ENCODE measurements at regions not wholly inside any gene's neighbourhood (a gene's known extent, or its start where the extent isn't known, plus 50 kb on each side); places are given as distances from the start of the nearest gene placed in this dataset.
A peak's percentile ranks its signal among the peaks of the same experiment; 100 is the strongest.

DNA sequence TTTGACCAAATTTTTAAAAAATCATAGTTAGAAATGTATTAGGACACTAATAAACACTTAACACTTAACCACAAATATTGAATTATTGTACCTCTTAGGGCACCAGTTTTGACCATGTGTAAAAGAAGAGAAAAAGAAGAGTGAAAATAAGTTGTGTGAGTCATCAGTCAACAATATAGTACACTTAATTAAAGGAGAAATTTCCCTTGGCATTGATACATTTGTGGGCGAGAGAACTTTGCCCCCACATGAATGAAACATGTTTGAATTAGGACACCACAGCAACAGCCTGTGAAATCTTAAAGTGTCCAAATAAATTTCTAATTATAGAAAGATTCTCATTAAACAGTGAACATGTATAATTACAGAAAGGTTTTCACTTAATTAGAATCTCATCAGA lies 1292.8 kb upstream of the TENM3 start:
- TF ChIP-seq, protein P1, sequence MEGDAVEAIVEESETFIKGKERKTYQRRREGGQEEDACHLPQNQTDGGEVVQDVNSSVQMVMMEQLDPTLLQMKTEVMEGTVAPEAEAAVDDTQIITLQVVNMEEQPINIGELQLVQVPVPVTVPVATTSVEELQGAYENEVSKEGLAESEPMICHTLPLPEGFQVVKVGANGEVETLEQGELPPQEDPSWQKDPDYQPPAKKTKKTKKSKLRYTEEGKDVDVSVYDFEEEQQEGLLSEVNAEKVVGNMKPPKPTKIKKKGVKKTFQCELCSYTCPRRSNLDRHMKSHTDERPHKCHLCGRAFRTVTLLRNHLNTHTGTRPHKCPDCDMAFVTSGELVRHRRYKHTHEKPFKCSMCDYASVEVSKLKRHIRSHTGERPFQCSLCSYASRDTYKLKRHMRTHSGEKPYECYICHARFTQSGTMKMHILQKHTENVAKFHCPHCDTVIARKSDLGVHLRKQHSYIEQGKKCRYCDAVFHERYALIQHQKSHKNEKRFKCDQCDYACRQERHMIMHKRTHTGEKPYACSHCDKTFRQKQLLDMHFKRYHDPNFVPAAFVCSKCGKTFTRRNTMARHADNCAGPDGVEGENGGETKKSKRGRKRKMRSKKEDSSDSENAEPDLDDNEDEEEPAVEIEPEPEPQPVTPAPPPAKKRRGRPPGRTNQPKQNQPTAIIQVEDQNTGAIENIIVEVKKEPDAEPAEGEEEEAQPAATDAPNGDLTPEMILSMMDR (IDR thresholded peaks at IDR 0.05; ENCODE audit: unreplicated experiment): no peak
- Mint-ChIP-seq H3K27ac (no peak overlapping the region), H3K36me3 (ENCODE audit: insufficient read depth) (no peaks in the 10 kb centered on the region), H3K27me3 (no peaks in the 10 kb centered on the region), H3K4me3 (ENCODE audit: low read depth) (no peak overlapping the region), H3K9me3 (ENCODE audit: low read depth) (no peaks in the 10 kb centered on the region), H3K4me1 (ENCODE audit: low read depth) (no peaks in the 10 kb centered on the region)
- DNase-seq (ENCODE audit: low spot score, unreplicated experiment): no peak

- no peaks in the 10 kb centered on the region for H3K9me3 Mint-ChIP-seq (ENCODE audit: low read depth)
- no peaks in the 10 kb centered on the region for H3K36me3 Mint-ChIP-seq (ENCODE audit: insufficient read depth)
- H3K27ac Mint-ChIP-seq: no peak overlapping the region
- H3K4me1 Mint-ChIP-seq (ENCODE audit: low read depth): no peaks in the 10 kb centered on the region
- no peaks in the 10 kb centered on the region for H3K27me3 Mint-ChIP-seq
- no peak overlapping the region for H3K4me3 Mint-ChIP-seq (ENCODE audit: low read depth)
- TF ChIP-seq, protein P1 (IDR thresholded peaks at IDR 0.05; ENCODE audit: unreplicated experiment): no peak
- DNase-seq (ENCODE audit: low spot score, unreplicated experiment): no peak
These were observed 1291.9 kb upstream of the TENM3 start for GRCh38 chr4:180951312-180951711.

- TF ChIP-seq, protein P1 (IDR thresholded peaks at IDR 0.05; ENCODE audit: unreplicated experiment): peak; percentile 25
- Mint-ChIP-seq H3K9me3 (ENCODE audit: low read depth) (no peaks in the 10 kb centered on the region), H3K36me3 (ENCODE audit: insufficient read depth) (no peaks in the 10 kb centered on the region), H3K4me3 (ENCODE audit: low read depth) (no peak overlapping the region), H3K4me1 (ENCODE audit: low read depth) (no peaks in the 10 kb centered on the region), H3K27ac (no peak overlapping the region), H3K27me3 (no peaks in the 10 kb centered on the region)
- no peak for DNase-seq (ENCODE audit: low spot score, unreplicated experiment)
These were observed 1289.6 kb upstream of the TENM3 start for GRCh38 chr4:180953572-180953971.

DNA sequence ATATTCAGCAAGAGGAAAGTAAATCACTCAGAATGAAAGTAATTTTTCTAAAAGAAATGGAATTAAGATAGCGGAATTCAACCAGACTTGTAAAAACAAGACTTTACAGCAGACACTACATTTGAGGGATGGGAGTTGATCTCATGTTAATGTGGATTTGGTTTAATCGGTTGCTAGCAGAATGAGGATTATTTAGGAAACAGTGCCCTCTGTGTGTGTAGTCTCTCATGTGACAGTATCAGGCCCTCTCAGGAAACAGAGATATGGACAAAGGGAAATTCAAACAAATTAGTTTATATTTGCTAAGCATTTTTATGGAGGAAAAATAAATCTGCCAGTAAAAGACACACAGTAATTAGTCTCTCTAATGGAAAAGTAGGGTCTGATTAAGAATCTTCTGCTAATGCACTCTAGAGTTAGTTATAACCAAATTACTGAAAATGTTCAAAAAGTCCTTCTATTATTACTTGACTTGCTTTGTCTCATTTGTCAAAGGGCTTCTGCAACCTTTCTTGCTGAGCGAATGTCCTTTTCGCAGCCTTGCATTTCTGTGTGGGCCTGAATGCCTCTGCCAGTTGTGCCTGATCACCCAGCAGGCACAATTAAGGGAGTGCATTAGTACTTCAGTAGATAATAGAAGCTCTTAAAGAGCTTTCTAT lies 1282.3 kb upstream of the TENM3 start:
- H3K4me1 Mint-ChIP-seq (ENCODE audit: low read depth): peaks cover 35% of the 10 kb centered on the region
- H3K36me3 Mint-ChIP-seq (ENCODE audit: insufficient read depth): no peaks in the 10 kb centered on the region
- TF ChIP-seq, protein P1 (IDR thresholded peaks at IDR 0.05; ENCODE audit: unreplicated experiment): no peak
- H3K4me3 Mint-ChIP-seq (ENCODE audit: low read depth): peak overlapping the region; percentile 29
- no peaks in the 10 kb centered on the region for H3K27me3 Mint-ChIP-seq
- DNase-seq (ENCODE audit: low spot score, unreplicated experiment): no peak
- peak overlapping the region; percentile 71 for H3K27ac Mint-ChIP-seq
- peaks cover 12% of the 10 kb centered on the region for H3K9me3 Mint-ChIP-seq (ENCODE audit: low read depth)

DNA sequence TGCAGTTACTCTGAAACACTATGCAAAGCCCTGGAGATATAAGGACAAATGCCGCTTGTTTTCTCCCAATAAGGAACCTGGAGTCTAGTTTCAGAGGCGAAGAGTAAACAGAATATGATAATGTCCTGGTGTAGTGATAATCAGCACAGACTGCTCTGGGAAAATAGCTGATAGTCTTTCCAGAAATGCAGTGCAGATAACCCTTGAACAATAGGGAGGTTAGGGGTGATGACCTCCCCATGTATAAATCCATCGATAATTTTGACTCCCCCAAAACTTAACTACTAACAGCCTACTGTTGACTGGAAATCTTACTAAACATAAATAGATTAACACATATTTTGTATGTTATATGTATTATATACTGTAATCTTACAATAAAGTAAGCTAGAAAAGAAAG lies 1280.9 kb upstream of the TENM3 start:
- peaks cover 35% of the 10 kb centered on the region for H3K4me1 Mint-ChIP-seq (ENCODE audit: low read depth)
- no peak for DNase-seq (ENCODE audit: low spot score, unreplicated experiment)
- TF ChIP-seq, protein P1 (IDR thresholded peaks at IDR 0.05; ENCODE audit: unreplicated experiment): no peak
- H3K27me3 Mint-ChIP-seq: no peaks in the 10 kb centered on the region
- H3K27ac Mint-ChIP-seq: peak overlapping the region; percentile 8
- no peaks in the 10 kb centered on the region for H3K36me3 Mint-ChIP-seq (ENCODE audit: insufficient read depth)
- peaks cover 12% of the 10 kb centered on the region for H3K9me3 Mint-ChIP-seq (ENCODE audit: low read depth)
- no peak overlapping the region for H3K4me3 Mint-ChIP-seq (ENCODE audit: low read depth)
